NCI-H446 (cell line): ENCODE measurements at regions not wholly inside any gene's neighbourhood (a gene's known extent, or its start where the extent isn't known, plus 50 kb on each side); places are given as distances from the start of the nearest gene placed in this dataset.

Experiments used
- DNase-seq, 2 experiments: peaks; one replicate each; lab custom pipeline; 2025; lab: John Stamatoyannopoulos, UW

DNA sequence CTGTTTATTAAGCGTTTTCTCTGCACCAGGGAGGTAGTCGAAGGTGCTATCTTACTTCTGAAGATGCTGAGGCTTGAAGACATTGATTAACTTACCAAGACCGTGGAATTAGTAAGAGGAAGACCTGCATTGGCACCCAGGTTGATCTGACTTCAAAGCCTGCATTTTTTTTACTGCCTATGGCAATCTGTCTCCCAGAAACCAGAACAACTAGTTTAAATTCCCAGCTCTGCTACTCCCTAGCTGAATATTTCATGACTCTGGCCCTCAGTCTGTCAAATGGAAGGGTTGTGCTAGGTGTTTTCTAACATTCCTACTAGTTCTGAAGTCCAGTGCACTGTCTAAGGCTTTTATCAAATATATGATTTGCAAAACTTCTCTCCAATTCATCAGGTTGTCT is 52.0 kb upstream of the GRAMD1B start:
- DNase-seq = no peak

DNA sequence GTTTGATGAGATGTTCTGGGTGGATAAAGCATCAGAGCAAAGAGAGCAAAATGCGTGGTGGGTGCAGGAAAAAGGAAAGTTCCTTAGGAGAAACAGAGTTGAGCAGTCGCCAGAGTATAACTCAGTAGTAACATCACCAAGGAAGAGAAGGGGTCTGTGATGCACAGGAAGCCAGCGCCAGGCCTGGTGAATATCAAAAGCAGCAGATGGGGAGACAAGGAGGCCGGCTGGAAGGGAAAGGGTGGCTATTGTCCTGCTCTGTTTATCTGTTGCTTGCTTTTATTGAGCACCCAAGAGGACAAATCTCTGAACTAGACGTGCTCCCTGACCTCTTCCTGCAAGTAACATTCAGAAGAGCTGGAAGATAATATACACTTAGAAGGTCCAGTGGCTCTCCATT is 52.7 kb upstream of the GRAMD1B start:
- DNase-seq = no peak

DNA sequence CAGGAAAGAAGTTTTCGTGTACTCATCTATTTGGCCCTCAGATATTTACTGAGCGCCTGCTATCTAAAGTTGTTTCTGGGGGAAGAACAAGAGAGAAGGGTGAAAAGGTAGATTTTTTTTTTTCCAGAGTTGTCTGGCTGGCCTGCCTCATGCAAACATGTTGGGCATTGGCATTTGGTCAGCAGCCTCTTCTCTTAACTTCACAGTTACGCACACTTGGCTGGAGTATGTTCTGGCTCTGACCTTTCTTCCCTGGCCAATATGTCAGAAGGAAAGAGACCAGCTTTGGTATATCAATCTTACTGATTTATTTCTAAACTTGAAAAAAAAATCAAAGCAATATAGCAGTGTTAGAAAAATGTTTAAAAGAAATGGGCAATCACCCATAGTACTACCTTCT is 54.2 kb upstream of the GRAMD1B start:
- no peak for DNase-seq

DNA sequence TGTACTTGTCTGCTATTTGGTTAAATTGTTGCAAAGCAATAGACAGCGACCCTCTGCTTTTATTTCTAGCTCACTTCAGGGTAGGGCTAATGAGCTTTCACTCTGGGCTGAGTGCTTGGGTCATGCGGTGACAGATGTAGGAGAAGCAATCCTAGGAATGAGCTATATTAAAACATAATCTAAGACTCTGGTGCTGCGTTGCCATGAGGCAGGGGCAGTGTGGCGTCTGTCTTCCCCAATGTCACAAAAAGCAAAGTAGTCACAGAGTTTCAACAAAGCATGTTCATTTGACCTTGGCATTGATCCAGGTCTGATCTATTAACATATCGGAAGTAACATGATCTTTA is 55.5 kb upstream of the GRAMD1B start:
- DNase-seq = no peak

DNA sequence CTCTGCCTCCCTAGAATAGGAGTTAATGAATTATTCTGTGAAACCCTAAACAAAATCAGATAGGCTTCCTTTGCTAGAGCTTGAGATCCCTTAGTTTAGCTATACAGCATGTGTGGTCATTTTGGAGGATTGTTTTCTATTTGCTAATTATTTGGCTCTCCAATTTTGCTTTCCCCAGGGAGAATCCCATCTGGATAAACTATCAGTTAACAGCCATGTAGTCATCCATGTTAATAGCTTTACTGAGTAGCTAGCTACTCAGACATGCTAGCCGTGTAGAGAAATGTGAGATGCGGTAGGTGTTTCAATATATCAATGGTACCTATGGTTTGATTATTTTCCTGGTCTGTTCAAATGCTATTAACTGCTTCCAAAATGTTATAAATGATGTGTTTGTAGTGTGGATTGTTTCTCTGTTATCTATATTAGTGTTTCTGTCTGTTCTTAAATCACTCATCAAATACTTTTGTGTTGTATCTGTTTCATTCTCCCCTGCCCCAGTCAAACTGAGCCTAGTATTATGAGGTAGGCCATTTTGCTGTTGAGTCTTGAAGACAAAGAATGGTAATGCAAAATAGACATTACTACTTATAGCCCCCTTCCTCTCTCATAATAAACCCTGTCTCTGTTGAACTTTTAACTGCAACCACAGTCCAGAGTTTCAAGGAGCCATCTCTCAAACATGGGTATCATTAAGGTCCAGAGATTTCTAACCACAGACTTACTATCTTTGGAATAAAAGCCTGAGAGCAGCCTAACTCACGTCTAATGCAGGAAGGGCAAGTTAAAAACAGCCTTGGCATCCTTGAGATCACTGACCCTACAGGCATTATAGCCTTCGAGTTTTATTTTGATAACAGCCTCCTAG is 56.1 kb upstream of the GRAMD1B start:
- DNase-seq = peak in 1 of 2 experiments; percentile 62

DNA sequence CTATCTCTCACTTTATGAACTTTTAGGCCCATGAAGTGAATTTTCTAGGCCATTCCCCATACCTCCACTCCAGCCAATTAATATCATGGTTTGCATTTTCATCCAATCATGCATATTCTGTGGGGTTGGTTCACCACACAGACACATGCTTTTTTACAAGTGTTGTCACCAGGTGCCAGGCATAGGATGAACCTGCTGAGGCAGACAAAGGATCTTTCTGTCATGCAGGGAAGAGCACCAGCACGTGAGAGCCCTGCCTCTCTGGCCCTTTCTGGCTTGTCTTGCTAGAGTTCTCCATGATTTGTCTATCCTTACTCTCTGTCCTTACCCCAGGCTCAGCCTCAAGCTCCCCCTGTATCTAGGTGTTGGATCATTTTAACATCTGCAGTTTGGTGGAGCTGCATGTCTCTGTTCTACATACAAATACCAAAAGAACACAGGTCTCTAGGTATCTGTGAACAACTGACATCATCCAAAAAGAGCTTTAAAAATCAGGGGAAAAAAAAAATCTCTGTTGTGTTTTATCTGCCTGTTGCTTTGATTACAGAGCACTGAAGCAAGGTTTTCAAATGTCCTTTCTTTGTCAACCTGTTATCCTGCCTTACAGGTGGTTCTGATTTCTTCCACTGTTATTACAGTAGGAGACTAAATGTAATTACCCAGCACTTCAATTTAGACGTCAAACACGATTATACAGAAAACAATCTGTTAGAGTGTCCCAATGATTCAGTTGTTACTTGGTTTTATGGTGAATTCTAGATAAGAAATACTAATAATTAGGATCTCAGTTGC is 58.4 kb upstream of the GRAMD1B start:
- DNase-seq = no peak

DNA sequence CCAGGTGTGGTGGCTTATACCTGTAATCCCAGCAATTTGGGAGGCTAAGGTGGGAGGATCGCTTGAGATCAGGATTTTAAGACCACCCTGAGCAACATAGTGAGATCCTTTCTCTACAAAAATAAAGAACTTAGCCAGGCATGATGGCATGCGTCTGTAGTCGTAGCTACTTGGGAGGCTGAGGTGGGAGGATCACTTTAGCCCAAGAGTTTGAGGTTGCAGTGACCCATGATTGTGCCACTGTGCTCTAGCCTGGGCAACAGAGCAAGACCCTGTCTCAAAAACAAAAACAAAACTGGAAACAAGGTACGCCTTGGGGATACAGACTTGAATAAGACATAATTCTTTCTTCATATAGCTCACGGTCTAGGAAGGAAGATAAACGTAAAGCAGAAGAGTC is 63.1 kb upstream of the GRAMD1B start:
- no peak for DNase-seq

DNA sequence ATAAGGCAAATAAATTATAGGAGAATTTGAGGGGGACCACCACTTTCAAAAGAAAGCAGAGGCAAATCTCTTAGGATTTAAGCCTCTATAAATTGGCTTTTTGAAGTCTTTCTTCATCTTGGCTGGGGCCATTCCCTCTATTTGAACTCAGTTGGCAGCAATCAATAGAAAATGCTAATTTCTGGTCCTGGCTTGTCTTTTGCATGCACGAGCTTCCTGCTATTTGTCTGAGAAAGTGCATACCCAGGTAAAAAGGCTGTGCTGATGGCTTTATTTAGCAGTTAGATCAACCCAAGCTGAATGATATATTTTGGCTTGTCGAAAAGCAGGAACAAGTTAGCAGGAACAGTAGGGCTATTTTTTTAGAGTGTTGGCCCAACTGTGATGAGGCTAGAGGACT is 64.1 kb upstream of the GRAMD1B start:
- DNase-seq = no peak

DNA sequence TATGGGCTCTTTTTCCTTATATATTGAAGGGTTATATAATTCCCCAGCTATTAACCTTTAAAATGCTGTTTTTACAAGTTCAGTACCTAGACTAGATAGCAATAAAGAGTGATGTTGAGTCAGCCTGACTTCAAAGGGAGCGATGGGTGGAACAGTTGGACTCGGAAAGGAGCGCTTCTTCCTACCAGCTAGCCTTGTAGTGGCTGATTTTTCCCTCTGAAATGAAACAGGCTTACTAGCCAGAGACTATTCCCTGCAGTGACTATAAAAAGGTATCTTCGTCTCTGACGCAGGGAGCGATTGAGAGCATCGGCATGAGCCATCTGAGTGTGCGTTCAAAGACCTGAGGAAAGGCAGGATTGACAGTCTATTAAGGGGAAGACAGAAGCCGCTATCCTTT is 66.0 kb upstream of the GRAMD1B start:
- no peak for DNase-seq

DNA sequence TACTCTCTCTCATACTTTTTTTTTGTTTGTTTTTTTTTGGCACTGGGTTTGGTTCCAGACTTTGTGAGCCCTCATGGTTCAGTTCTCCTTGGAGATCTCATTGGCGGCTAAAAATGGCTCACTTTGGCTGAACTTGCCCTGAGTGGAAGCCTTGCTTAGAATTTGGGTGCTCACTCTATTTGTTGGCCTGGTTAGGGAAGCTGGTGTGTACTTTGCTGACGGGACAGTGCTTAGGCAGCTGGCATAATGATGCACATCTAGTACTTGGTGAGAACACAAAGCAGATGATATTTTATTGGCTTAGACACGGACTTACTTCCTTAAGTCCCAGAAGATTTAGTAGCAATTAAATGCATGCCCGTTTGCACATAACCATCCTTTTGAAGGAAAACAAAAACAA is 66.5 kb upstream of the GRAMD1B start:
- peak; percentile 63 to 82 for DNase-seq

DNA sequence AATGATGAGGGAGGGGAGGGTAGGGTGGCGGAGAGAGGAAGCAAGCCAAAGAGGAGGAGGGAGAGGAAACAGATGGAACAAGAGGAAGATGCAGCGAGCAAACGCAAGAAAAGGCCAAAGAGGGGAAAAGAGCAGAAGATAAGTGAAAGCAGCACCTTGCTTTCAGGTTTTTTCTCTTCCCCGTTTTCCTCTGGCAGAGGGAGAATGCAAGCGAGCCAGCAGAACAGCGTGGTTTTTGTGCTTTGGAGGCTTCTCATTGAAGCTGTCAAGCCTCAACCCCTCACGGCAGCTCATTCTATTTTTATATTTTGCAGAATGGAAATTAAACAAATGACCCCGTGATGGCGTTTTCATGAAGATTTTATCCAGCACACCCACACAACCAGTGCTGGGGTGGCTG is 67.1 kb upstream of the GRAMD1B start:
- peak in 1 of 2 experiments; percentile 53 for DNase-seq

DNA sequence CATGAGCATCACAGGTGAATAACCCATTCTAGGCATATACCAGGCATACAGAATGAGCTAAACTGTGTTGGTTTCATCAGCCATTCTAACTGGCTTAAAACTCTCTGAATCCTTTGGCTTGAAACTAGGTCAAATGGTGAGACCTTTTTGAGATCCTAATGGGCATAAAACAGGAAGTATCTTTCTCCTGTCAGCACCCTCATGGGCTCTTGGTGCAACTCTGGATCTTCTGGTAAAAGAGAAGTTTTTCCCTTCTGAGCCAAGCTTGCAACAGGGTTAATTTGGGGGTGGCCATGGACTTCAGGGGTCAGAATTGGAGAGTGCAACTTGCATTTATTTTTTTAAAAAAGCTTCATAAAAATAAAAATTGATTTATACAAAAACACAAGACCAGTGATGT is 67.9 kb upstream of the GRAMD1B start:
- no peak for DNase-seq

DNA sequence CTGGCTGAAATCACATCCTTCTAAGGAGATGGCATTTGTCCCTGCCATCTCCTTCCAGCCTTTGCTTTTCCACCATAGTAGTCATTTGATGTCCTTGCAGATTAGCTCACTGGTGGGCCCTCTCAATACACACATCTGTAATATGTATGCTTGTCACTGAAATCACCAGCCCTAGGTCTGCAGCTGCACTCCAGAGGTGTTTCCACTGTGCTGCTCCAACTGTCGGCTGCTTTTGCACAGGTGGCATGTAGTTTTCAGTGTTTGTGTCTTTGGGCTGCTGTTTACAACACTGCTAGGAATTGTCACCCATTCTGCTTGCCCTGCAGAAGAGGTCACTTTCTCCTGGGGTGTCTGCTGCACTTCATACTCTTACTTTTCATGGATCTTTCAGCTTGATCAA is 69.0 kb upstream of the GRAMD1B start:
- no peak for DNase-seq

DNA sequence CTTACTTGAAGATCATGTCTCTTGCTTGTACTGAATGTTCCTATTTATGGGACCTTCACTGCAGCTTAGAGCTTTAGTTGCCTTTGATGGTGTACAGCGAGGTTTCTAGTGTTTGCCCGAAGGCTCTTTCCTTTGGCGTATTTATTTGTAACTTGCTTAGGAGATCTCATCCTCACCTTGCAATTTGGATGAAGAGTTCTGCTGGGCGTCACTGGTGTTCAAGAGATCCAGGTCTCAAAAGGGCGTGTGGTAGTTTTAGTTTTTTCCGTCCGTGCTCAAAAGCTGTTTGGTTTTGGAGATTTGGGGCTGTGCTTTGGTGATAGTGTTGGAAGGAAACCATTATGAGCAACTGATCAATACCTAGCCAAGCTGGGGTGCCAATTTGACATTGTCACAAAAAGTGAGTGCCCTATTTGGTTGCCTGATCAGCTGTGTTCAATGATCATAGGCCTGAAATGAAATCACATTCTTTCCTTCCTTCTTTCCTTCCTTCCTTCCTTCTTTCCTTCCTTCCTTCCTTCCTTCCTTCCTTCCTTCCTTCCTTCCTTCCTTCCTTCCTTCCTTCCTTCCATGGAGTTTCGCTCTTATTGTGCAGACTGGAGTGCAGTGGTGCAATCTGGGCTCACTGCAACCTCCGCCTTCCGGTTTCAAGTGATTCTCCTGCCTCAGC is 69.7 kb upstream of the GRAMD1B start:
- no peak for DNase-seq

DNA sequence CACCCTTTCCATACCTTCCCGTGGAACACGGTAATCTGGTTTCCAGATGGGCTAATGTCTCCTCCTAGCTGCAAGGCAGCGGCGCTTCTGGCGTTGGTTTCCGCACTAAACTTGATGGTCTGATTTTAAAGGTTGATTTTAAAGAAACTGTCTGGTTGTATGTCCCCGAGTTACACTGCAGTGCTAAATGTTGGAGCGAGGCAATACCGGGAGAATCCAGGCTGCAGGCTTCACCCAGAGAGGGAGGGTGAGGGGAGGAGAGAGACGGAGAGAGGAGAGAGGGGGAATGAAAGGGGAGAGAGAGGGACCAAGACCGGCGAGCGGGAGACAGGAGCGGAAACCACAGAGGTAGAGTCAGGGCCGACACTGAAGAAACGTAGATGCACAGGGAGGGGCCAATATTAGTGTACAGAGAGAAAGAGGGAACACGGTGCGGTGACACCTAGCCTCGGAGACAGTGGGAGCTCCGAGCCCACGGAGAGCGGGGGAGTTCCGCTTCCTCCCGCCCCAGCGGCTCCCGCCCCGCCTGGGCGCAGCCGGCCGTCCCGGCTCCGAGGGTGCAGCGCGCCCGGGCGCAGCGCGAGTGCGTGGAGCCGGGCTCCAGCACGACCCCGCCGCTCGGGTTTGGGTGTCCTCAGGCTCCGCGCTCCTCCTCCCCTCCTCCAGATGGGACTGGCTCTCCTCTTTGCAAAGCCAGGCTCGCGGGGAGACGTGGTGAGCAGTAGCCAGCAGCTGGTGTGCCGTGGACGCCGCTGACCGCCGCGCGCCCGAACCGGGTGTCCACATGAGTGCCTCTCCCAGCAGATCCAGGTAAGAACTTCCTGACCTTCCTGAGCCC is 71.9 kb upstream of the GRAMD1B start:
- DNase-seq = peak in 1 of 2 experiments; percentile 41

DNA sequence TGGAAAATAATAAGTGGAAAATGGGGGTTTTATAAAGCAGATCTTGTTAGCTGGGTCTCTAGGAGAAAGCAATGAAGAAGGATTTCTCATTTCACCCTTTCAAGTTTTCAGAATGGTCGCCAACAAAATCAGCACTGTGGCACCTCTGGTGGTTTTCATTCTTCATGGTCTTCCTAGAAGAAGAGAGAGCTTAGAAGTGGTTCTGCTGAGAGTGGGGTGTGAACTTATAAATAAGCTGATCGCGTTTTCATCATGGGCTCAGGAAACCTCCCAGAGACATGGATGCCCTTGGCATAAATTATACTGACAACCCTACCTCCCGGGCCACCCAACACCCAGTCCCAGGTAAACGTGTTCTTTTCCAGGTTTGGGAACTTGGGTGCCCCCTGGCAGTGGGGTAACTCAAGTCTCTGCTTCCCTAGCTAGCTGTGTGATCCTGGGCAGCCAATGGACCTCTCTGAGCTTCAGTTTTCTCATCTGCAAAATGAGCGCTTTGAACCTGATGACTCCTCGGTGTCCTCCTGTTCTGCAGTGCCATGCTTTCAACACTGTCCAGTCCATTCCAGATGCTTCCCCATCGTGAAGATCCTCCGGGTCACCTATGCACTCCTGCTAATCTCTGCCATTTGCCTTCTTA is 72.6 kb upstream of the GRAMD1B start:
- DNase-seq = no peak

DNA sequence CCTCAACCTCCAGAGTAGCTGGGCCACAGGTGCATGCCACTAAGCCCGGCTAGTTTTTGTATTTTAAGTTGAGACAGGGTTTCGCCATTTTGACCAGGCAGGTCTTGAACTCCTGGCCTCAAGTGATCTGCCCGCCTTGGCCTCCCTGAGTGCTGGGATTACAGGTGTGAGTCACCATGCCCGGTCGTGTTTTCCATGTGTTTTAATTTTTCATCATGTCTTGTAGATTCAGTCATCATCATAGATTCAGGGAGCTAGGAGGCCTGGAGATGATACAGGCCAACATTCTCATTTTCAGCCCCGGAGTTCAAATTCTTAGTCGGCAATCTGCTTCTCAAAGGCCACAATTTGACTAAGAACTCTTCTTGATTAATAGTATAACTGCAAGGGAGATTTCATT is 73.5 kb upstream of the GRAMD1B start:
- no peak for DNase-seq

DNA sequence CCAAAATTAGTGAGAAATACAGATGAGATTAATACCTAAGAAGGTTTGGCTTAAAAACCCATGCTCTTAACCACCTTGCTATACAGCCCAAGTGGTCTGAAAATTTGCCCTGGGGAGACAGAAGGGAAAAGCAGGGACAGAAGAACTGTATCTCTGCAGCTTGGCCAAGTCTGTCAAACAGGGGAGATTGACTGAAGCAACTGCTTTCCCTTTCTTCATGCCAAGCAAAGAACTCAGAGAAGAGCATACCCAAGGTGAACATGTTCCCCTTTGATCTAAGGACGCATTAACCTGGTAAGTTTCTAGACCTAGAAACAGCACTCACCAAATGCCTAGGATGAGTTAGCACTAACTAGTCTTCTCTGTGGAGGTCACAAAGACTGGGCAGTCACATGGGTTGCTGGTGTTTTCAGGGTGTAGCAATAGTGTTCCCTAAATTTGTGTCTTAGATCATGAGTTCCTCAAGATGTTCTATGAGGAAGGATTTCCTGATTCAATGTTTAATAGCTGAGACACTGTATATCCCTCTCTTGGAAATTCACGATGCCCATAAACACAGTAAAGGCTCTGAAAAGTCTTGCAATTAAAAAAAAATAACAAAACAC is 75.6 kb upstream of the GRAMD1B start:
- no peak for DNase-seq

DNA sequence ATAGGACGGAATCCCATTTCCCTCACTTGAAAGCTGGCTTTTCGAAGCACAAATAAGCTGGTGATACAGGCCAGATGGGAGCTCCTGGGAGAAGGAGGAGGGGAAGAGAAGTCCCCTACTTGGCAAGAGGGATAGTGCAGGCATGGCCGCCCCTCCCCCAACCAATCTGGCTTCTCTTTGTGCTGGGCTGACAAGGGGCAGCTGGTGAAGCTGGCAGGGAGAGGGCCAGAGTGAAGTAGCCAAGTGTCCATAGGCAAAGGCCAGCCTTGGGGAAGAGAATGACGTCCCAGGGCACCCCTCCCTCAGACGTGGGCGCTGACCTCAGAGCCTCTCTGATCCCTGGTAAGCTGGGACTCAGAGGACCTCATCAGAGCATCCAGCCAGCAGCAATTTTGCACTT is 78.7 kb upstream of the GRAMD1B start:
- peak; percentile 97 to 98 for DNase-seq

DNA sequence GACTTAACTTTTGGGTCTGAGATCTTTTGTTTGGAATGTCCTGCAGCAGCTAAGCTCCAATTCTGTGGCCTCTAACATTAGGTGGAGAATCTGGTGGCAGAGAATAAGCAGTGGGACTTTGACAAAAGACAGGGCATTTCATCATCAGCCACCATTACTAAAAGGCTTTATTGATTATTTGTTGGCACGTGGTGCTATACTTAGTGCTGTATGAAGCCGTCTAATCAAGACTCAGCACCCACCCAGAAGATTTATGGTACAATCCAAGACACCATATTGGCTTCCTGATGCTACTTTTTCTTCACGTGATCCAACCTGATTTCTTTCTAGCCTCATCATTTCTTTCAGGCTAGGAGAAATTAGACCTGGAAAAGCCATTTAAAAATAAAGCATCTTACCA is 80.7 kb upstream of the GRAMD1B start:
- DNase-seq = no peak

DNA sequence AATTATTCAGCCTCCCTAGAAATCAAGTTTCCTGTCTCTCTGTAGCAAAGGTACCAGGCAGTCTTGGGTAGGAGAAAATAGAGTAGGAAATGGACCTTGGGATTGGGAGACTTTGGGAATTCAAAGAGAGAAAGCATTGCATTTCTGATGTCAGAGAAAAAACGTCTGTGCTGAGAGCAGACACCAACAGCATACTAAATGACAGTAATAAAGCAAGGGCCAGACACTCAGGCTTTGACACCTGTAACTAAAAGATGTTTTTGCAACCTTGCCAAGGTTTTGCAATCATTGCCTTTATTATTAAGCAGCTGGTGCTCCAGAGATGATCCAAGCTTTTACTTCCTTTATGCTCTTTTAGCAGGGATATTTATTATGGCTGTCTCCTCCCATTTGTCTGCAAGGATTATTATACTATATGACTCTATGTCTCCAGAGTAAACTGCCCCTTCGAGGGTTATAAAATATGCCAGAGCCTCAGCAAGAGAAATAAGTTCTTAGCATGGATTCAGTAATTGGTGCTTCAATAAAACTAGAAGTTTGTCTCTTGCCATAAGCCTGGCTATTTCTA is 85.2 kb upstream of the GRAMD1B start:
- peak in 1 of 2 experiments; percentile 52 for DNase-seq
